ENCODE measurements at regions not wholly inside any gene's neighbourhood (a gene's known extent, or its start where the extent isn't known, plus 50 kb on each side); places are given as distances from the start of the nearest gene placed in this dataset.

DNA sequence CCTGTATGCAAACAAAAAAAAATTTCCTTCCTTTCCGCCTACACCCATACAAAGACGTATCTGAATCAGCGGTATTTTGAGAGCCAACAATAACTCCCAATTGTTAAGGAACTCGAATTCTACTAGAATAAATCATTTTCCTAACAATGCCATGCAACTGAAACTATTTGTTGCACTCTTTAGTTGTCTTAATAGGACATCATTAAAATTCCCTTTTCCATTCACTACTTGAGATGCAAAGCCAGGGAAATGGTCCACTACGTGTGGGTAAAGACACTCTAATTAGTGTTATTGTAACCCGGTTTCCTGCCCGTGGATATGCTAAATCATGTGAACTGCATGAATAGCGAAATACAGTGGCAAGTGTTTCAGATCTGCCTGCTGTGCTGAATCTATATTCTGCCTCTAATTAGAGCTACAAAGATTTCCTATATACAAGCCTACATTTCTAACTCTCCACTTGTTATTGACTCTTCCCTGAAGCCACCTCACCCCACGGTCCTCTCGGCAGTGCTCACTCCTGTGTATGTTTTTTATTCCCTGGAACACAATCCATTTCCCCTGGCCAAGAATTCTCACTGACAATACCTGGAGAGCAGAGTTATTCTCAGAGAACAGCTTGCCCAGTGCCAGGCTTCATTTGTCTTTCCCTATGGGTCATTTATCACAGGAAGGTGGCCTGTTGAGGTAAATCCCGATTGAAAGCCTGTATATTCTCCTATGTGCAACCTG is 168.3 kb downstream of the PAWR start:
- Histone ChIP-seq H2AFZ (ENCODE audit: low read length) (no peak overlapping the region), H4K20me1 (ENCODE audit: insufficient read depth, low read length) (no peaks in the 10 kb centered on the region), H3K9ac (ENCODE audit: insufficient read depth, low read depth, low read length) (no peak overlapping the region), H3K79me2 (ENCODE audit: insufficient read depth, low read length) (no peaks in the 10 kb centered on the region), H3K36me3 (replicated peaks in 1 of 2; ENCODE audit: control insufficient read depth in 1 of 2, insufficient read depth in 2 of 2, low read length in 2 of 2) (no peaks in the 10 kb centered on the region), H3K9me3 (ENCODE audit: low read length) (no peaks in the 10 kb centered on the region), H3K27me3 (ENCODE audit: control insufficient read depth in 1 of 2, insufficient read depth in 2 of 2, low read length in 2 of 2) (no peaks in the 10 kb centered on the region), H3K27ac (ENCODE audit: extremely low read length, insufficient read depth, low read length) (no peak overlapping the region), H3K4me1 (ENCODE audit: insufficient read depth, low read length) (peaks cover 30% of the 10 kb centered on the region), H3K4me3 (replicated peaks in 1 of 3; ENCODE audit: insufficient read depth in 1 of 3, low read depth in 2 of 3, low read length in 3 of 3) (no peak overlapping the region), H3K4me2 (ENCODE audit: low read depth, low read length) (no peak overlapping the region)
- BruUV-seq (replicated peaks), result no TSS peak
- DNase-seq (ENCODE audit: low spot score) (no peak), ATAC-seq (no peak), FAIRE-seq (no peak)
- 95% methylated on average over 11 of the region's 11 CpGs for WGBS (ENCODE audit: low lambda C conversion rate)
- POLR2A ChIA-PET, result no interaction called here
- CTCF ChIA-PET (ENCODE audit: low intra/inter-chr PET ratio, low total read pairs), result no interaction called here
- in situ Hi-C loops (cut with HindIII; ENCODE audit: extremely low pct_ligation_motif_present, low pct_unique_long_range_greater_than_20kb) (loop anchor here (10.0 kb wide), 1 partner anchor 108 kb away; no protein-coding TSS in a partner anchor), intact Hi-C loops (cut with micrococcal nuclease; ENCODE audit: unreplicated experiment) (no loop called here)
- TF ChIP-seq, protein P1, sequence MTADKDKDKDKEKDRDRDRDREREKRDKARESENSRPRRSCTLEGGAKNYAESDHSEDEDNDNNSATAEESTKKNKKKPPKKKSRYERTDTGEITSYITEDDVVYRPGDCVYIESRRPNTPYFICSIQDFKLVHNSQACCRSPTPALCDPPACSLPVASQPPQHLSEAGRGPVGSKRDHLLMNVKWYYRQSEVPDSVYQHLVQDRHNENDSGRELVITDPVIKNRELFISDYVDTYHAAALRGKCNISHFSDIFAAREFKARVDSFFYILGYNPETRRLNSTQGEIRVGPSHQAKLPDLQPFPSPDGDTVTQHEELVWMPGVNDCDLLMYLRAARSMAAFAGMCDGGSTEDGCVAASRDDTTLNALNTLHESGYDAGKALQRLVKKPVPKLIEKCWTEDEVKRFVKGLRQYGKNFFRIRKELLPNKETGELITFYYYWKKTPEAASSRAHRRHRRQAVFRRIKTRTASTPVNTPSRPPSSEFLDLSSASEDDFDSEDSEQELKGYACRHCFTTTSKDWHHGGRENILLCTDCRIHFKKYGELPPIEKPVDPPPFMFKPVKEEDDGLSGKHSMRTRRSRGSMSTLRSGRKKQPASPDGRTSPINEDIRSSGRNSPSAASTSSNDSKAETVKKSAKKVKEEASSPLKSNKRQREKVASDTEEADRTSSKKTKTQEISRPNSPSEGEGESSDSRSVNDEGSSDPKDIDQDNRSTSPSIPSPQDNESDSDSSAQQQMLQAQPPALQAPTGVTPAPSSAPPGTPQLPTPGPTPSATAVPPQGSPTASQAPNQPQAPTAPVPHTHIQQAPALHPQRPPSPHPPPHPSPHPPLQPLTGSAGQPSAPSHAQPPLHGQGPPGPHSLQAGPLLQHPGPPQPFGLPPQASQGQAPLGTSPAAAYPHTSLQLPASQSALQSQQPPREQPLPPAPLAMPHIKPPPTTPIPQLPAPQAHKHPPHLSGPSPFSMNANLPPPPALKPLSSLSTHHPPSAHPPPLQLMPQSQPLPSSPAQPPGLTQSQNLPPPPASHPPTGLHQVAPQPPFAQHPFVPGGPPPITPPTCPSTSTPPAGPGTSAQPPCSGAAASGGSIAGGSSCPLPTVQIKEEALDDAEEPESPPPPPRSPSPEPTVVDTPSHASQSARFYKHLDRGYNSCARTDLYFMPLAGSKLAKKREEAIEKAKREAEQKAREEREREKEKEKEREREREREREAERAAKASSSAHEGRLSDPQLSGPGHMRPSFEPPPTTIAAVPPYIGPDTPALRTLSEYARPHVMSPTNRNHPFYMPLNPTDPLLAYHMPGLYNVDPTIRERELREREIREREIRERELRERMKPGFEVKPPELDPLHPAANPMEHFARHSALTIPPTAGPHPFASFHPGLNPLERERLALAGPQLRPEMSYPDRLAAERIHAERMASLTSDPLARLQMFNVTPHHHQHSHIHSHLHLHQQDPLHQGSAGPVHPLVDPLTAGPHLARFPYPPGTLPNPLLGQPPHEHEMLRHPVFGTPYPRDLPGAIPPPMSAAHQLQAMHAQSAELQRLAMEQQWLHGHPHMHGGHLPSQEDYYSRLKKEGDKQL (CRISPR knock-in tag; IDR thresholded peaks at IDR 0.05; ENCODE audit: low read depth), result no peak
- TF ChIP-seq ZSCAN21 (CRISPR knock-in tag; IDR thresholded peaks at IDR 0.05; ENCODE audit: borderline replicate concordance) (no peak), ARNTL (CRISPR knock-in tag; IDR thresholded peaks at IDR 0.05) (no peak), PHF8 (CRISPR knock-in tag; IDR thresholded peaks at IDR 0.05) (no peak), DPF2 (CRISPR knock-in tag; IDR thresholded peaks at IDR 0.05; ENCODE audit: borderline replicate concordance, low read depth) (no peak)

Data from HepG2 (cell line).